ENCODE measurements at regions not wholly inside any gene's neighbourhood (a gene's known extent, or its start where the extent isn't known, plus 50 kb on each side); places are given as distances from the start of the nearest gene placed in this dataset.
"Not testable (repeated sequence)": the region's sequence is repeated elsewhere in the genome, so short reads cannot be mapped to it uniquely, and the experiment has no call there.

GRCh38 chr2:33911327-33911726 is 312.2 kb upstream of the FAM98A start:
- no peak for ATAC-seq
- H3K27ac ChIP-seq (ENCODE audit: low read length), result no peak overlapping the region
- H3F3A ChIP-seq (ENCODE audit: low read length, unreplicated experiment), result no peaks in the 10 kb centered on the region
- H3K36me3 ChIP-seq (ENCODE audit: low read depth, low read length), result no peaks in the 10 kb centered on the region
- H3K4me3 ChIP-seq (ENCODE audit: low read length), result no peak overlapping the region
- no TSS peak for BruUV-seq (replicated peaks)
- DNase-seq, result no peak
- TF ChIP-seq EZH2 (IDR thresholded peaks at IDR 0.05; ENCODE audit: low read length, unreplicated experiment) (no peak), CTCF (conservative IDR thresholded peaks at IDR 0.05; ENCODE audit: low read depth, low read length) (no peak), EZH2phosphoT487 (IDR thresholded peaks at IDR 0.05; ENCODE audit: borderline replicate concordance, low read length) (no peak)
- H4K20me1 ChIP-seq (ENCODE audit: low read length), result no peaks in the 10 kb centered on the region
- 0 out of 2 replicates have a peak, but pooled peaks cover 5% of the 10 kb centered on the region for H3K9me3 ChIP-seq (ENCODE audit: low read length)
- intact Hi-C loops (cut with micrococcal nuclease), result no loop called here
- H2AFZ ChIP-seq (ENCODE audit: low read length), result no peak overlapping the region
- no peaks in the 10 kb centered on the region for H3K27me3 ChIP-seq (ENCODE audit: low read length)
- POLR2A ChIA-PET (ENCODE audit: unreplicated experiment), result no interaction called here
- CTCF ChIA-PET, result no interaction called here
- no peaks in the 10 kb centered on the region for H3K4me1 ChIP-seq (ENCODE audit: insufficient read depth, low read length)
- no peak overlapping the region for H3K4me2 ChIP-seq (ENCODE audit: low read length)
- no peak overlapping the region for H3K9ac ChIP-seq (ENCODE audit: low read length)
- H3K79me2 ChIP-seq (ENCODE audit: low read length), result no peaks in the 10 kb centered on the region
- H3K9me2 ChIP-seq (replicated peaks; ENCODE audit: low read length), result no peaks in the 10 kb centered on the region

GRCh38 chr2:33909945-33910695 is 311.0 kb upstream of the FAM98A start:
- DNase-seq, result no peak
- Histone ChIP-seq H3K4me3 (ENCODE audit: low read length) (no peak overlapping the region), H2AFZ (ENCODE audit: low read length) (no peak overlapping the region), H3K27ac (ENCODE audit: low read length) (no peak overlapping the region), H3K4me2 (ENCODE audit: low read length) (no peak overlapping the region), H3K79me2 (ENCODE audit: low read length) (no peaks in the 10 kb centered on the region), H3K27me3 (ENCODE audit: low read length) (no peaks in the 10 kb centered on the region), H3K4me1 (ENCODE audit: insufficient read depth, low read length) (no peaks in the 10 kb centered on the region), H4K20me1 (ENCODE audit: low read length) (no peaks in the 10 kb centered on the region), H3K36me3 (ENCODE audit: low read depth, low read length) (no peaks in the 10 kb centered on the region), H3K9me2 (replicated peaks; ENCODE audit: low read length) (no peaks in the 10 kb centered on the region), H3F3A (ENCODE audit: low read length, unreplicated experiment) (no peaks in the 10 kb centered on the region), H3K9me3 (ENCODE audit: low read length) (0 out of 2 replicates have a peak, but pooled peaks cover 5% of the 10 kb centered on the region), H3K9ac (ENCODE audit: low read length) (no peak overlapping the region)
- POLR2A ChIA-PET (ENCODE audit: unreplicated experiment), result no interaction called here
- TF ChIP-seq EZH2 (IDR thresholded peaks at IDR 0.05; ENCODE audit: low read length, unreplicated experiment) (no peak), CTCF (conservative IDR thresholded peaks at IDR 0.05; ENCODE audit: low read depth, low read length) (no peak), EZH2phosphoT487 (IDR thresholded peaks at IDR 0.05; ENCODE audit: borderline replicate concordance, low read length) (no peak)
- intact Hi-C loops (cut with micrococcal nuclease), result no loop called here
- BruUV-seq (replicated peaks), result no TSS peak
- CTCF ChIA-PET, result no interaction called here
- ATAC-seq, result no peak

- TF ChIP-seq CTCF (conservative IDR thresholded peaks at IDR 0.05; ENCODE audit: low read depth, low read length) (no peak), EZH2phosphoT487 (IDR thresholded peaks at IDR 0.05; ENCODE audit: borderline replicate concordance, low read length) (no peak), EZH2 (IDR thresholded peaks at IDR 0.05; ENCODE audit: low read length, unreplicated experiment) (no peak)
- Histone ChIP-seq H3K79me2 (ENCODE audit: low read length) (no peaks in the 10 kb centered on the region), H3F3A (ENCODE audit: low read length, unreplicated experiment) (no peaks in the 10 kb centered on the region), H2AFZ (ENCODE audit: low read length) (no peak overlapping the region), H3K27ac (ENCODE audit: low read length) (no peak overlapping the region), H4K20me1 (ENCODE audit: low read length) (no peaks in the 10 kb centered on the region), H3K4me1 (ENCODE audit: insufficient read depth, low read length) (no peaks in the 10 kb centered on the region), H3K27me3 (ENCODE audit: low read length) (no peaks in the 10 kb centered on the region), H3K36me3 (ENCODE audit: low read depth, low read length) (no peaks in the 10 kb centered on the region), H3K4me3 (ENCODE audit: low read length) (no peak overlapping the region), H3K4me2 (ENCODE audit: low read length) (no peak overlapping the region), H3K9me3 (ENCODE audit: low read length) (no peaks in the 10 kb centered on the region), H3K9ac (ENCODE audit: low read length) (no peak overlapping the region), H3K9me2 (replicated peaks; ENCODE audit: low read length) (no peaks in the 10 kb centered on the region)
- ChIA-PET POLR2A (ENCODE audit: unreplicated experiment) (no interaction called here), CTCF (no interaction called here)
- ATAC-seq, result no peak
- DNase-seq, result no peak
- intact Hi-C loops (cut with micrococcal nuclease), result no loop called here
- no TSS peak for BruUV-seq (replicated peaks)
Measured at GRCh38 chr2:33907866-33908265, 308.8 kb upstream of the FAM98A start.

GRCh38 chr2:33906129-33906528 is 307.0 kb upstream of the FAM98A start:
- H3F3A ChIP-seq (ENCODE audit: low read length, unreplicated experiment); H3K4me3 ChIP-seq (ENCODE audit: low read length); H3K27ac ChIP-seq (ENCODE audit: low read length); ATAC-seq; H2AFZ ChIP-seq (ENCODE audit: low read length); POLR2A ChIA-PET (ENCODE audit: unreplicated experiment); H3K79me2 ChIP-seq (ENCODE audit: low read length); CTCF ChIA-PET; DNase-seq; H3K4me1 ChIP-seq (ENCODE audit: insufficient read depth, low read length); H3K9me2 ChIP-seq (replicated peaks; ENCODE audit: low read length); H4K20me1 ChIP-seq (ENCODE audit: low read length); H3K9ac ChIP-seq (ENCODE audit: low read length); H3K4me2 ChIP-seq (ENCODE audit: low read length); H3K36me3 ChIP-seq (ENCODE audit: low read depth, low read length); intact Hi-C loops (cut with micrococcal nuclease); BruUV-seq (replicated peaks); H3K9me3 ChIP-seq (ENCODE audit: low read length); H3K27me3 ChIP-seq (ENCODE audit: low read length): not testable (repeated sequence)
